ENCODE measurements at regions not wholly inside any gene's neighbourhood (a gene's known extent, or its start where the extent isn't known, plus 50 kb on each side); places are given as distances from the start of the nearest gene placed in this dataset.
"Not testable (repeated sequence)": the region's sequence is repeated elsewhere in the genome, so short reads cannot be mapped to it uniquely, and the experiment has no call there.

GRCh38 chr3:153944084-153944483 is 177.1 kb upstream of the ARHGEF26 start:
- no peak for DNase-seq

DNA sequence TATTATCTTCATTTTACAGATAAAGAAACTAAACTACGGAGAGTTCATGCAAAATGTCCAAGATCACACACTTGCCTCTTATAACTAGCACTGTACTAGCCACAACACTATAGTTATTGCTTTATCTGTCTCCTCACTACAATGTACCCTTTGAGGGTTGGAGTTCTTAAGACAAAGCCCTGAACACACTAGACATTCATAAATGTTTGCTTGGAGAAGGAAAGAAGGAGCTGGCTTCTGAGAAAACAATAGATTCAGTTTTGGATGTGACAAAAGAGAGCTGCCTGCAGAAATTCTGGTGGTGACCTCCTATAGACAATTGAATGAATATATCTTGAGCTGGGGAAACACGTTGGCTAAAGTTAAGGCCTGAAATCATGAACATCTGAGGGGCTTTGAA is 169.9 kb upstream of the ARHGEF26 start:
- no peak for DNase-seq

DNA sequence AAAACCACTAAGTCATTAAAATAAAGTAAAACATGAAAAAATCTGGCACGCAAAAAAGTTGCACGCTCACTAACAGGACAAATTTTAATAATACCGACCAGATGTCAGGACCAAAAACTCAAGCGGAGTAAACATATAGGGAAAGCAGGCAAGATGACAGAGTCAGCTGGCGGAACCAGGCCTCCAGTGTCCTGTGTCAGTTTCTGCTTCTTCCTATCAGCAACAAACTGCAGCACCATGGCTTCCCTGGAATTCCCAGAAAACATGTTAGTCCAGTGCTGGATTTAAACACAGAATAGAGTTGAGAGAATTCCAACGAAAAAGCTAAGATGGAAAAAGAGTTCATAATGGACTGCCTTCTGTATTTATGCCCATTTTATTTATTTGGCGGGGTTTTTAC is 169.1 kb upstream of the ARHGEF26 start:
- no peak for DNase-seq

GRCh38 chr3:153956613-153957012 is 164.6 kb upstream of the ARHGEF26 start:
- DNase-seq: no peak

DNA sequence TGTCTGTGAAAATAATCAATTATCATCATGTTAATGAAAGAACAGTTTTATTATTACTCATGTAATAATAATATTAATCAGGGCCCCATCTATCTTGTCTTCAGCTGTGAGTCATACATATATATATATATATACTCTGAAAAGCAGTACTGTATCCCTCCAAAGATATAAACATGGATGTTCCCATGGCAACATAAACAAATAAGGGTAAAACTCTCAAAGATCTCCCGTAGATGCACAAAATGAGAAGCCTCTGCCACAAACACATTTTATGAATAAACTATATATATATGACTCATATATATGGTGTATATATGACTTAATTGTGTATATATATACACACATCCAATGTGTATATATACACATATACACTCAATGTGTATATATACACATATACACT is 163.8 kb upstream of the ARHGEF26 start:
- DNase-seq: no peak

GRCh38 chr3:153958635-153959595 is 162.3 kb upstream of the ARHGEF26 start:
- no peak for DNase-seq

DNA sequence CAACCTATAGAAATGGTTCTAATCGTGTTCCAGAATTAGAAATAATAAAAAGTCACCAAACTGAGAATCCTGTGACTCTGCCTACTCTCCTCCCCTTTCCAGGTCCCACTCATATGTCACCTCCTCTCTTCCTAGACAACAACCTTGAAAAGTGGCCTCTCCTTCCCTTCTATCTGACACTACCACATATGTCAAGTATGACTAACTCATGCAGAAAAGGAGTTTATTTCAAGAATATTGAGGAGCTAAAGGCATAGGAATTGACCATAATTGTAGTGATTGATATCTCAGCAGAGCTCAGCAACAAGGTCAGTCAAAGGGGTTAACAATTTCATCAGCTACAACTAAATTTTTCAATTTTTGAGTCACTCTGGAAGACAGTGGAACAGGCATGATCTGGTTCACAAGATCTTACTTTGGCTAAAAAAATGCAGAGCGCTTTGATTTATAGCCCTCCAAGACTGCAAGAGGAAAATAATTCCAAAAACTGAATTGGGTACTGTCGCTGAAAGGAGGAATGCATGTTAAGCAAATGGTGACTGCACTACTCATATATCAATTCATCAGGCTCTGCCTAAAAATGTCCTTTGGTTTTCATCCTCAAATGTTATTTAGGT is 160.6 kb upstream of the ARHGEF26 start:
- DNase-seq: no peak

- DNase-seq: no peak
Measured at GRCh38 chr3:153961494-153961893, 159.7 kb upstream of the ARHGEF26 start.

- no peak for DNase-seq
Measured at GRCh38 chr3:153963012-153963411, 158.2 kb upstream of the ARHGEF26 start.

- no peak for DNase-seq
Measured at GRCh38 chr3:153967260-153967659, 153.9 kb upstream of the ARHGEF26 start.

- DNase-seq: no peak
Measured at GRCh38 chr3:153970047-153970446, 151.1 kb upstream of the ARHGEF26 start.

- no peak for DNase-seq
Measured at GRCh38 chr3:153970741-153971347, 150.3 kb upstream of the ARHGEF26 start.

GRCh38 chr3:153972862-153973261 is 148.3 kb upstream of the ARHGEF26 start:
- DNase-seq: no peak

DNA sequence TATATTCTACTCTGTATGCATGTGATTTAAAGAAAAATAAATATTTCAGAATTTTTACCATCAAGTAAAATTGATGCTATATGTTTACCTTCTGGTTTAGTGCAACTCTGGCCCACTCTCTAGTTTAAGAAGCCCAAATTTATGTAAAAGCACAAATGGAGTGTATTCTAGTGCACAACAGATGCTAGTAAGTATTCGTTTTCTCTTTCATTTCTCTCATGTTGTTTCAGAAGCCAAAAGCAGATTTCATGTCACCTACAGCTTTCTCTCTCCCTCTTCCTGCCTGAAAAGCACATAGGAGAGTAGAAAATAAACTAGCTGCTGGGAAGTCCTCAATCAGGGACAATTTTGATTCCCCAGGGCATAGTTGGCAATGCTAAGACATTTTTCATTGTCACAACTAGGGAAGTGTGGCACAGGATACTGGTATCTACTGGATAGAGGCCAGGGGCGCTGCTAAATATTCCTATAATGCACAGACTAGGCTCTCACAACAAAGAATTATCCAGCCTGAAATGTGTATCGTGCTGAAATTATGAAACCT is 147.4 kb upstream of the ARHGEF26 start:
- no peak for DNase-seq

- DNase-seq: no peak
Measured at GRCh38 chr3:153974614-153975013, 146.6 kb upstream of the ARHGEF26 start.

DNA sequence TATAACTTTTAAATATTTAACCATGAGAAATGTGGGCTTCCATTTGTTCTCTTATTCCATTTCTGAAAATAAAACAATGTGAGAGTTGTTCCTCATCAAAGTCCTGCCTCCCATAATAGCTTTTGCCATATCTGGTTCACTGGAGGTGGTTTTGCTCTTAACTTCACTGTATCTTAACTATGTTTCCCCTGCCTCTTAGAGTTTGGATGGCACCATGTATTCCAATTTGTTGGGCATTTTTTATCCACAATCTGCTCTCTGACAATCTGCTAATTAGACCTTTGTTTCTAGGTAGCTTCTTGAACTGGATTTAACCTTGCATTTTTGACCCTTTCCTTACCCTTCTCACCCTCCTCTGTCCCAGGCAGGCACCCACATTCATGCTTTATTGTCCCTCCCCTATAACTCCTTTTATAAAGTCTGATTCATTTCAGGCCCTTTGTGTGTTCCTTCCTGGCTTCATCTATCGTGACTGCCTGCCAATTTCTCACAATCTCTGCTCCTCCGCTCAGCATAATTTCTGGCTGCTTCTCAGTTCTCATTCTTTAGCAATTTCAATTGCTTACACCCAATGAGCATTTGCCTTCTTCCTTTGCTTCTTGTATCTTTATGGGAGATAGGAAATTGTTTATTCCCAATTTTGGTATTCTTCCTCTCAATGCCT is 144.2 kb upstream of the ARHGEF26 start:
- no peak for DNase-seq

DNA sequence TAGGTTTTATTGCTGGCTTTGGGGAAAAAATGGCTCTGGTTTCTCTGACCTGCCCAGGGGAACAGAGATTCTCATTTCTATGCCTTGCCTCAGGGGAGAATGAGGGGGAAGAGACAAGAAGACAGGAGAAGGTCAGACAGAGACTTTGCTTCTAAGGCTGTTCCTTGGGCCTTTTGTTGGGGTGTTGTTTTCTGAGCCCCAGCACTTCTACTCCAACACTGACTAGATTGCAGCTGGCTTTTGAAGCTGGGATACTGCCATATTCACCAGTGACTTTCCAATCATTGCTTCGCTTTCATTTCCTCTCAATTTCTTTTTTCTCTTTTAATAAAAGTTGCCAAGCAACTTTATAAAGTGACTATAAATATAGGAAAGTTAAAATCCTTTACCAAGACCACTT is 143.2 kb upstream of the ARHGEF26 start:
- no peak for DNase-seq

DNA sequence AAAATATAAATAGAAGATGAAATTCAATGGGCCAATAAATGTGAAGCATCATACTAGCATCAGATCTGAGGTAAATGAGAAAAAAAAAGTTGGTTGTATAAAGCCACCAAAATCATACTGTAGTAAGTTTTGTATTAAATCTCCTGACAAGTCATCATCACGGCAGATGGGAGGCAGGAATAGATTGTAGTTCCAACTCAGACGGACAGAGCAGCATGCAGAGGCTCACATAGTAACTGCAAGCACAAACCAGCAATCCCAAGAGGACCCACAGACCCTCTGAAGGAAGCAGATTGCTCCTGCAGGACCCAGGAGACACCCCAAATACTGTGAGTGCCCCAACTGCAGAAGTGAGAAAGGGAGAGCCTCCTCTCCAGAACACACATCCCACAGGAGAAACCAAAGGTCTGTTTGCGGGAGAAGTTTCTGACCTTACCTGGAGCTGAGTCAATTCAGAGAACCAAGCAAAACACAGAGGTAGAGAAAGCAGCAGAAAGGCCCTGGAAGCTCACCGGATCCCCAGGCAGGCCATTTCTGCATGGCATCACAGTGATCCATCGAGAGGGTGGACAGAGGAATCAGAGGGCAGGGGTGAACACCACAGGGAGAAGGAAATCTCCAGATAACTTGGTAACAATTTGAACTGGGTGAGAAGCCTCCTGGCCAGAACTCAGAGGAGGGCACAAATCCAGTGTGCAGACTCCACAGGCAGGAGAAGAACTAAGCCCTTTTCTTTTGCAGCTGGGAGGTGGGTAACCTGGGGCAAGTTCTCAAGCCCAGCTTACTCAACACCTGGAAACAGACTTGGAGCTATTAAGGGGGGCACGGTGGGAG is 141.6 kb upstream of the ARHGEF26 start:
- no peak for DNase-seq

GRCh38 chr3:153980252-153980590 is 141.0 kb upstream of the ARHGEF26 start:
- no peak for DNase-seq

DNA sequence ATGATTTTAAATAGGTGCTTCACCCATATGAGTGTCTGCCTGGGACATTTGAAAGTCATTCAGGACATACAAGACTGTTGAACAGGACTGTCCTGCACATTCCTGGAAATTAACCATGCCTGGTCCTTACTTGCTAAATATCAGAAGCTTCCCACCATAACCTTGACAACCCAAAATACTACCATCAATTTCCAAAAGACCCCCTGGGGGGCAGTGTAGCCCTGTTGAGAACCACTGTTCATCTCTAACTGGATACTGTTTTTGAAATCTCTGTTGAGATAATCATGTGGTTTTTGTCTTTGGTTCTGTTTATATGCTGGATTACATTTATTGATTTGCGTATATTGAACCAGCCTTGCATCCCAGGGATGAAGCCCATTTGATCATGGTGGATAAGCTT is 123.8 kb upstream of the ARHGEF26 start:
- DNase-seq: not testable (repeated sequence)

DNA sequence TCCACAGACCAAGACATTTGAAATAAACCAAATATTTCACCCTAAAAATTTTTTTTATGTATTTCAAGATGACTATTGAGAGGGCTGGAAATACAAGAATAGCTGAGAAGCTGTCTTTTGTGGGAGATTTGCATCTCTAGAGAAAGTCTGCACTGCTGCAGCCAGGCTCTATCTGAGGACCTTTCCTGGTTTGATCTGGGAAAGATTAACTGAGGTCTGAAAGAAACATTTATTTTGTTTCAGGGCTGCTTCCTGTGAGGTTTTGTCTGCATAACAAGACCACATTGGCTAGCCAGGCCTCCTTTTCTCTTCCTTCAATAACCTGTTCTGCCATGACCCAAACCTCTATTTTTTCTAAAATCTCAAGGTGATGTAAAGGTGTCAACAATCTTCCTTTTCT is 117.5 kb upstream of the ARHGEF26 start:
- no peak for DNase-seq

DNA sequence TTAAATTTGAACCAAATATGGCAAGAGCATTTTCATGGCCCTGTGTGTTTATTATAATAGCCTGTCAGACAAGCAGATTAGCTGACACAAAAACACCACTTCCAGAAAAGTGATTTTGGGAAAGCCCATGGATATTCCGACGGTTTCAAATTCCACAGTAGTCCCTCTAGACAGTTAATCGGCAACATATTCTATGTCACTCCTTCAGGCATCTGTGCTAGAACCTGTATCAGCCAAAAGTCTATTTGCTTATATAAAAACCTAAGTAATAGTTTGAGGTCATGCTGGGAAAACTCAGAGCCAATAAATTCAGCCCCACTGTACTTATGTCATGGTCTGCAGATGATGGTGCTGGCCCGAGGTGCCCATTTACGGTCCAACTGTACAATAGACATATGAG is 110.2 kb upstream of the ARHGEF26 start:
- DNase-seq: no peak

Data from NCI-H345 (cell line).